ENCODE measurements at regions not wholly inside any gene's neighbourhood (a gene's known extent, or its start where the extent isn't known, plus 50 kb on each side); places are given as distances from the start of the nearest gene placed in this dataset.

- Histone ChIP-seq H3K9ac (ENCODE audit: insufficient read depth, low read length, poor library complexity, severe bottlenecking) (no peak overlapping the region), H3K4me2 (replicated peaks; ENCODE audit: extremely low read depth, low read length, poor library complexity, severe bottlenecking) (no peak overlapping the region), H3K4me1 (ENCODE audit: control insufficient read depth in 1 of 2, insufficient read depth in 2 of 2, low read length in 2 of 2) (no peaks in the 10 kb centered on the region), H3K79me2 (ENCODE audit: insufficient read depth, low read length) (no peaks in the 10 kb centered on the region), H2AFZ (ENCODE audit: insufficient read depth, low read depth, low read length, poor library complexity, severe bottlenecking) (no peak overlapping the region), H3K4me3 (replicated peaks in 1 of 3; ENCODE audit: low read depth in 2 of 3, low read length in 3 of 3) (no peak overlapping the region), H4K20me1 (ENCODE audit: insufficient read depth, low read length) (no peaks in the 10 kb centered on the region), H3K27me3 (ENCODE audit: control insufficient read depth in 2 of 2, insufficient read depth in 2 of 2, low read length in 2 of 2) (no peaks in the 10 kb centered on the region), H3K9me3 (replicated peaks in 1 of 2; ENCODE audit: control insufficient read depth in 1 of 2, insufficient read depth in 1 of 2, low read length in 2 of 2) (peaks cover 6 to 7% of the 10 kb centered on the region in 2 donors), H3K27ac (ENCODE audit: low read depth in 1 of 2, low read length in 2 of 2) (no peak overlapping the region), H3K36me3 (replicated peaks in 1 of 2; ENCODE audit: control insufficient read depth in 1 of 2, insufficient read depth in 2 of 2, low read length in 2 of 2) (no peaks in the 10 kb centered on the region)
- H3K27ac Mint-ChIP-seq = no peak overlapping the region
- TF ChIP-seq CTCF (IDR thresholded peaks at IDR 0.05) = no peak
- H3K36me3 Mint-ChIP-seq = no peaks in the 10 kb centered on the region
- H3K27me3 Mint-ChIP-seq (ENCODE audit: low read depth in 3 of 3) = peaks cover 0 to 2% (median 2%) of the 10 kb centered on the region in 3 donors
- DNase-seq = no peak
- intact Hi-C loops (cut with micrococcal nuclease) = no loop called here
- no peak overlapping the region for H3K4me3 Mint-ChIP-seq
- H3K9me3 Mint-ChIP-seq = peaks cover 2 to 9% (median 5%) of the 10 kb centered on the region in 7 donors
- WGBS (ENCODE audit: insufficient coverage) = no CpG with 5 or more reads among the region's 2 CpGs
- no peaks in the 10 kb centered on the region for H3K4me1 Mint-ChIP-seq
Measured at GRCh38 chr6:19734519-19734918, 102.7 kb upstream of the ID4 start.

- 79% methylated on average over 2 of the region's 4 CpGs for WGBS (ENCODE audit: insufficient coverage)
- no peak overlapping the region for H3K4me3 Mint-ChIP-seq
- DNase-seq = no peak
- Histone ChIP-seq H3K4me1 (ENCODE audit: control insufficient read depth in 1 of 2, insufficient read depth in 2 of 2, low read length in 2 of 2) (no peaks in the 10 kb centered on the region), H3K9ac (ENCODE audit: insufficient read depth, low read length, poor library complexity, severe bottlenecking) (no peak overlapping the region), H3K4me3 (replicated peaks in 1 of 3; ENCODE audit: low read depth in 2 of 3, low read length in 3 of 3) (no peak overlapping the region), H2AFZ (ENCODE audit: insufficient read depth, low read depth, low read length, poor library complexity, severe bottlenecking) (no peak overlapping the region), H3K79me2 (ENCODE audit: insufficient read depth, low read length) (no peaks in the 10 kb centered on the region), H3K27ac (ENCODE audit: low read depth in 1 of 2, low read length in 2 of 2) (no peak overlapping the region), H4K20me1 (ENCODE audit: insufficient read depth, low read length) (no peaks in the 10 kb centered on the region), H3K4me2 (replicated peaks; ENCODE audit: extremely low read depth, low read length, poor library complexity, severe bottlenecking) (no peak overlapping the region), H3K36me3 (replicated peaks in 1 of 2; ENCODE audit: control insufficient read depth in 1 of 2, insufficient read depth in 2 of 2, low read length in 2 of 2) (no peaks in the 10 kb centered on the region), H3K27me3 (ENCODE audit: control insufficient read depth in 2 of 2, insufficient read depth in 2 of 2, low read length in 2 of 2) (no peaks in the 10 kb centered on the region), H3K9me3 (replicated peaks in 1 of 2; ENCODE audit: control insufficient read depth in 1 of 2, insufficient read depth in 1 of 2, low read length in 2 of 2) (peaks cover 6 to 7% of the 10 kb centered on the region in 2 donors)
- peaks cover 0 to 3% (median 2%) of the 10 kb centered on the region in 3 donors for H3K27me3 Mint-ChIP-seq (ENCODE audit: low read depth in 3 of 3)
- intact Hi-C loops (cut with micrococcal nuclease) = no loop called here
- H3K36me3 Mint-ChIP-seq = no peaks in the 10 kb centered on the region
- H3K4me1 Mint-ChIP-seq = no peaks in the 10 kb centered on the region
- H3K27ac Mint-ChIP-seq = no peak overlapping the region
- peaks cover 2 to 7% (median 5%) of the 10 kb centered on the region in 7 donors for H3K9me3 Mint-ChIP-seq
- no peak for TF ChIP-seq CTCF (IDR thresholded peaks at IDR 0.05)
Measured at GRCh38 chr6:19736066-19736465, 101.1 kb upstream of the ID4 start.

Data from CD14-positive monocyte (primary cell).